Stomach (tissue), 4 donors: ENCODE measurements at regions not wholly inside any gene's neighbourhood (a gene's known extent, or its start where the extent isn't known, plus 50 kb on each side); places are given as distances from the start of the nearest gene placed in this dataset.

Source experiments
- CTCF ChIP-seq, 7 experiments: fragments of 450-650 bp in 4 of 7; fragments of 200-600 bp in 3 of 7; sonication (generic) in 3 of 7; IDR thresholded peaks; one replicate each; pipeline ENCODE4 v1.5.1; 2016 to 2019; ENCODE audit warnings: antibody characterized with exemption in 7 of 7, control low read depth in 2 of 7, mild to moderate bottlenecking in 1 of 7
- EP300 ChIP-seq: sonication (generic); formaldehyde crosslinking; IDR thresholded peaks from one replicate; pipeline ENCODE4 v1.6.1; 2017; ENCODE audit warnings: antibody characterized with exemption
- POLR2A ChIP-seq, 4 donors: fragments of 450-650 bp; IDR thresholded peaks; one replicate each; pipeline ENCODE4 v1.6.1; 2016; ENCODE audit warnings: antibody characterized with exemption in 4 of 4, control low read depth in 2 of 4, mild to moderate bottlenecking in 1 of 4, moderate library complexity in 1 of 4
- POLR2AphosphoS5 ChIP-seq, 3 donors: sonication (generic); formaldehyde crosslinking; IDR thresholded peaks; one replicate each; pipeline ENCODE4 v1.6.1; 2016; ENCODE audit warnings: antibody characterized with exemption in 3 of 3

- TF ChIP-seq CTCF (IDR thresholded peaks at IDR 0.05) (no peak), POLR2A (IDR thresholded peaks at IDR 0.05) (no peak), POLR2AphosphoS5 (IDR thresholded peaks at IDR 0.05) (no peak), EP300 (no peak)
Observed at GRCh38 chr16:73356401-73357079, 308.6 kb upstream of the ZFHX3 start.
